ENCODE measurements at regions not wholly inside any gene's neighbourhood (a gene's known extent, or its start where the extent isn't known, plus 50 kb on each side); places are given as distances from the start of the nearest gene placed in this dataset.

DNA sequence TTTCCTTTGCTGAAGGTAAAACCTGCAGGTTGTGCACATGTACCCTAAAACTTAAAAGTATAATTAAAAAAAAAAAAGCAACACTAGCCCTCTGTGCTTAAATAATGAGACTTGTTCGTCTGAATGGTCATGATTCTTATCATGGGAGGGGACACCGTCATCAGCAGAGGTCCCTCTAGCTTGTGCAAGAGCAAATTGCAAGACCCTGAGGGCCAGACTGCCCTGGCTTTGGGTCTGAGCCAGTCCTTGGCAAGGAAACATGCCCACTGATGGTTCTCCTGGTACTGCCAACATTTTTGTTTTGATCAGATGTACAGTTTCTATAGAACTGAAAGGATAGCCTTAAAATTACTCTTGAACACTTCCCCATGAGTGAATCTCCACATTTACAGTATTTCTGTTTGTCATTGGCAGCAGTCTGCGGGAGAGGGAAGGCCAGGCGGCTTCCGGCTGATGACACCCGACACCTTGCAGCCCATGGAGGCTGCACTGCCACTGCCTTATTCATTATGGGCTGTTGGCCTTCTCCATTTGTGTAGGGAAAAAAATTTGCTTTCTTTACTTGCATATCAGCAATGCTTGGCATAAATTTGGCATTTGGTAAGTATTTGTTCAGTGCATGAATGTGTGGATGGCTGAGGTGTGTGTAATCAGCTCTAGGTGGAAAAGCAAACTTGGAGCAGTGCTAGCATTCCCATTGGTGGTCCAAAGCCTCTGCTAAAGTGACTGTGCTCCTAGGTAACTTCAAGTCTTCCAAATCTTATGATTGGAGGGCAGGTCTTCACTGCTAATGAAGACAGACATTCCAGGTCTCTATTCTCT, 161.6 kb upstream of the ALKAL2 start:
- TF ChIP-seq TAF1 (IDR thresholded peaks at IDR 0.05; ENCODE audit: borderline replicate concordance, insufficient read depth, low read length) (no peak), POLR2AphosphoS5 (IDR thresholded peaks at IDR 0.05; ENCODE audit: low read depth, low read length) (no peak), SIN3A (IDR thresholded peaks at IDR 0.05; ENCODE audit: borderline replicate concordance, insufficient read depth, low read length) (no peak), FOXP2 (optimal IDR thresholded peaks at IDR 0.05; ENCODE audit: borderline replicate concordance, extremely low read depth, extremely low read length, insufficient read depth) (no peak)
- TF ChIP-seq, protein P1, sequence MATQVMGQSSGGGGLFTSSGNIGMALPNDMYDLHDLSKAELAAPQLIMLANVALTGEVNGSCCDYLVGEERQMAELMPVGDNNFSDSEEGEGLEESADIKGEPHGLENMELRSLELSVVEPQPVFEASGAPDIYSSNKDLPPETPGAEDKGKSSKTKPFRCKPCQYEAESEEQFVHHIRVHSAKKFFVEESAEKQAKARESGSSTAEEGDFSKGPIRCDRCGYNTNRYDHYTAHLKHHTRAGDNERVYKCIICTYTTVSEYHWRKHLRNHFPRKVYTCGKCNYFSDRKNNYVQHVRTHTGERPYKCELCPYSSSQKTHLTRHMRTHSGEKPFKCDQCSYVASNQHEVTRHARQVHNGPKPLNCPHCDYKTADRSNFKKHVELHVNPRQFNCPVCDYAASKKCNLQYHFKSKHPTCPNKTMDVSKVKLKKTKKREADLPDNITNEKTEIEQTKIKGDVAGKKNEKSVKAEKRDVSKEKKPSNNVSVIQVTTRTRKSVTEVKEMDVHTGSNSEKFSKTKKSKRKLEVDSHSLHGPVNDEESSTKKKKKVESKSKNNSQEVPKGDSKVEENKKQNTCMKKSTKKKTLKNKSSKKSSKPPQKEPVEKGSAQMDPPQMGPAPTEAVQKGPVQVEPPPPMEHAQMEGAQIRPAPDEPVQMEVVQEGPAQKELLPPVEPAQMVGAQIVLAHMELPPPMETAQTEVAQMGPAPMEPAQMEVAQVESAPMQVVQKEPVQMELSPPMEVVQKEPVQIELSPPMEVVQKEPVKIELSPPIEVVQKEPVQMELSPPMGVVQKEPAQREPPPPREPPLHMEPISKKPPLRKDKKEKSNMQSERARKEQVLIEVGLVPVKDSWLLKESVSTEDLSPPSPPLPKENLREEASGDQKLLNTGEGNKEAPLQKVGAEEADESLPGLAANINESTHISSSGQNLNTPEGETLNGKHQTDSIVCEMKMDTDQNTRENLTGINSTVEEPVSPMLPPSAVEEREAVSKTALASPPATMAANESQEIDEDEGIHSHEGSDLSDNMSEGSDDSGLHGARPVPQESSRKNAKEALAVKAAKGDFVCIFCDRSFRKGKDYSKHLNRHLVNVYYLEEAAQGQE (IDR thresholded peaks at IDR 0.05; ENCODE audit: insufficient read depth in 1 of 2, low read depth in 2 of 2, low read length in 2 of 2), result no peak

- TF ChIP-seq POLR2AphosphoS5 (IDR thresholded peaks at IDR 0.05; ENCODE audit: low read depth, low read length), result no peak
Measured at GRCh38 chr2:447902-448665, 160.2 kb upstream of the ALKAL2 start.

DNA sequence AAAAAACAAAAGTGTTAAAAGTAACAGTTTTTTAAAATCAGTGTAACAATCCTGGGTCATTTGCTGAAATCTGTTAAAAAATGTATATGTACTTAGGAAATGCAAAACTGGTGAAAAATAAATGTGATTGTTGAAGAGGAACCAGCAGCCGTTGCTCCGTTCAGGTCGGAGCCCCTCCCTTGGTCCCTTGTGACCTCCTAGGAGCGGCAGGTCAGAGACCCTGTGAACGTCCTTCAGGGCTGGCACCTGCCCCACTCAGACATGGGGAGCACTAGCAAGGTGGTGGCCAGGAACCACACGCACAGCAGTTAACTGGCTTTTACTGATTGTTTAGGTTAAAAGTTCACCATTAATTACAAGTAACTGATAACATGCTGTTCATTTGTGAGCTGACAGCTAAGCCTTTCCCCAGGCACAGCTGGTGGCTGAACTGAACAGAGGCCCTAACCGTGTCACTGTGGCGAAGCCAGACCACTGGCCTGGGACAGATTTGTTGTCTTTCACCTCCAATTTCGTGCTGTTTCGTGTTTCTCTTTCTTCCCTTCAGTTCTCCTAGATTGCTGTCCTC, 159.2 kb upstream of the ALKAL2 start:
- no peak for TF ChIP-seq FOXP2 (optimal IDR thresholded peaks at IDR 0.05; ENCODE audit: borderline replicate concordance, extremely low read depth, extremely low read length, insufficient read depth)
- no peak for TF ChIP-seq TAF1 (IDR thresholded peaks at IDR 0.05; ENCODE audit: borderline replicate concordance, insufficient read depth, low read length)
- no peak for TF ChIP-seq POLR2AphosphoS5 (IDR thresholded peaks at IDR 0.05; ENCODE audit: low read depth, low read length)
- TF ChIP-seq, protein P1 (IDR thresholded peaks at IDR 0.05; ENCODE audit: insufficient read depth in 1 of 2, low read depth in 2 of 2, low read length in 2 of 2), result no peak

DNA sequence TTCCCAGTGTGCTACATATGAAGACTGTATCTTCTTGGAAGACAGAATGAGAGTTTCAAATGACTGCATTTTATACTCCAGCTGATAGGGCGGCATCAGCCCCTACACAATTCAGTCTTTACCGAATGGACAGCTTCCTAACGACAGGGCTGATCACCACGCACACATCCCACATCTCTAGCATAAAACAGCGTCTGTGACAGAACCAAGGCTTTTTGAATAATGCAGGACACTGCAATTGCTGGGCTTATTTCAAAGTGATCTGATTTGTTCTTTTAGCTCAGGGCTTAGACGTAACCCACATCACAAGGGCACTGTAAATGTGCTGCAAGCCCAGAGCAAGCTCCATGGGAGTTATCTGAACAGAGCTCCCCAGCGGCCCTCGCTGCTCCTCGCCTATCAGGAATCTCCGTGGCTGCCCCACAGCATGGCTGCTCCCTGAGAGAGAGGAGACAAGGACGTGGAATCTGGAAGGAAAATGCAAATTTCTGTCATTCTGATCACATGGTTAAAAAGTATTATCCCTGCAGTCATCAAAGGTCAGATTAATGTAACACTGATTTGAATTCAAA, 158.5 kb upstream of the ALKAL2 start:
- TF ChIP-seq FOXP2 (optimal IDR thresholded peaks at IDR 0.05; ENCODE audit: borderline replicate concordance, extremely low read depth, extremely low read length, insufficient read depth) (no peak), SIN3A (IDR thresholded peaks at IDR 0.05; ENCODE audit: borderline replicate concordance, insufficient read depth, low read length) (no peak), TAF1 (IDR thresholded peaks at IDR 0.05; ENCODE audit: borderline replicate concordance, insufficient read depth, low read length) (no peak), POLR2AphosphoS5 (IDR thresholded peaks at IDR 0.05; ENCODE audit: low read depth, low read length) (no peak)
- TF ChIP-seq, protein P1 (IDR thresholded peaks at IDR 0.05; ENCODE audit: insufficient read depth in 1 of 2, low read depth in 2 of 2, low read length in 2 of 2), result no peak

DNA sequence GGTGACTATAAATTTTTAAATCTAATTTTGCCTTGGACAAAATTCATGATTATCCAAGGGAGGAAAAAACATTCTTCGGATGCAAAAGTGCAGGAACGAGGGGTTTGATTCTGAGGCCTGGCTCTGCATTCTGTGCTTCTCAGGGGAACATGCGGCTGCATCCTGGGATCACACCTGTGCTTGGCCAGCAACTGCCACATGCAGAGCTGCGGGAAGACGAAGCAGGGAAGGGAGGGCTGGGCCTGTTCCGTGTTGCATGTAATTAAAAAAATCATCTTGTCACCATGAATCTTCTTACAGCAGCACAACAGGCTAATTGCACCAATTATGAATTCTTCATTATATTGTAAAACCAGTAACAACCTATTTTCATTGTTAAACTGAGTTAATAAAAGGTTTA, 158.0 kb upstream of the ALKAL2 start:
- TF ChIP-seq, protein P1 (IDR thresholded peaks at IDR 0.05; ENCODE audit: insufficient read depth in 1 of 2, low read depth in 2 of 2, low read length in 2 of 2), result no peak

Measured in PFSK-1 (cell line).